HL-60 (cell line): ENCODE measurements at regions not wholly inside any gene's neighbourhood (a gene's known extent, or its start where the extent isn't known, plus 50 kb on each side); places are given as distances from the start of the nearest gene placed in this dataset.

Experiments
- DNase-seq, 2 experiments: peaks; one replicate each; pipeline ENCODE4 v3.0.0-alpha.2; 2010 to 2020; ENCODE audit warnings: low read depth in 1 of 2, low spot score in 1 of 2
- H3K27ac ChIP-seq: fragments of 250-450 bp; sonication (Bioruptor Pico); replicated peaks from 2 replicates; pipeline ENCODE4 v1.5.1; 2020; ENCODE audit warnings: mild to moderate bottlenecking, moderate library complexity
- H3K27me3 ChIP-seq: fragments of 250-450 bp; sonication (Bioruptor Pico); 2 replicates; pipeline ENCODE4 v1.5.1; 2021; ENCODE audit warnings: mild to moderate bottlenecking, moderate library complexity; ENCODE audit not compliant: insufficient read depth, poor library complexity, severe bottlenecking
- H3K4me3 ChIP-seq: replicated peaks from 2 replicates; pipeline ENCODE4 v1.5.1; 2011; ENCODE audit warnings: mild to moderate bottlenecking, control low read depth, low read length; ENCODE audit not compliant: insufficient read depth
- GABPA ChIP-seq: IDR thresholded peaks from 2 replicates; pipeline ENCODE4 v1.6.1; 2012; ENCODE audit warnings: low read depth
- POLR2AphosphoS5 ChIP-seq: IDR thresholded peaks from 2 replicates; pipeline ENCODE4 v1.6.1; 2012; ENCODE audit warnings: low read depth
- SPI1 ChIP-seq: IDR thresholded peaks from 2 replicates; pipeline ENCODE4 v1.6.1; 2012; ENCODE audit warnings: low read depth, mild to moderate bottlenecking, borderline replicate concordance
- TF ChIP-seq, protein P1 (sequence below): IDR thresholded peaks from 2 replicates; pipeline ENCODE4 v1.6.1; 2012; ENCODE audit warnings: low read depth; ENCODE audit not compliant: insufficient replicate concordance
- TF ChIP-seq, protein P2 (sequence below): IDR thresholded peaks from one replicate; pipeline ENCODE4 v1.5.1; 2011; ENCODE audit warnings: low read length, control low read depth, inconsistent platforms; ENCODE audit not compliant: insufficient read depth

DNA sequence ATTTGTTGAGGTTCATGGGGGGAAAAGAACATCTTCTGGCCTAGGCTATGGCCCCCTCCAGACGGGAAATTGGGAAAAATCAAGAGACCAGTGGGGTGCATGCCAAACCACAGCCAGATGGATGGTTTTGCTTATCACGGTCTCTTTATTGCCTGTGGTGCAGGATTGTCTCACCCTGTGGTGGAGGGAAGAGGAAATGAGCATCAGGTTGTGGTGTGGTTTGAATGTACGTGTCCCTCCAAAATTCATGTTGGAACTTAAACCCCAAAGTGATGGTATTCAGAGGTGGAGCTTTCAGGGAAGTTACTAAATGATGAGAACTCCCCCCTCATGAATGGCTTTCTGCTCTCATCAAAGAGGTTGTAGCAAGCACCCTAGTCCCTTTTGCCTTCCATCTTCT, 525.7 kb downstream of the NPHP4 start:
- no peaks in the 10 kb centered on the region for H3K27me3 ChIP-seq
- H3K4me3 ChIP-seq: no peak overlapping the region
- DNase-seq: no peak
- no peak overlapping the region for H3K27ac ChIP-seq
- TF ChIP-seq, protein P1, sequence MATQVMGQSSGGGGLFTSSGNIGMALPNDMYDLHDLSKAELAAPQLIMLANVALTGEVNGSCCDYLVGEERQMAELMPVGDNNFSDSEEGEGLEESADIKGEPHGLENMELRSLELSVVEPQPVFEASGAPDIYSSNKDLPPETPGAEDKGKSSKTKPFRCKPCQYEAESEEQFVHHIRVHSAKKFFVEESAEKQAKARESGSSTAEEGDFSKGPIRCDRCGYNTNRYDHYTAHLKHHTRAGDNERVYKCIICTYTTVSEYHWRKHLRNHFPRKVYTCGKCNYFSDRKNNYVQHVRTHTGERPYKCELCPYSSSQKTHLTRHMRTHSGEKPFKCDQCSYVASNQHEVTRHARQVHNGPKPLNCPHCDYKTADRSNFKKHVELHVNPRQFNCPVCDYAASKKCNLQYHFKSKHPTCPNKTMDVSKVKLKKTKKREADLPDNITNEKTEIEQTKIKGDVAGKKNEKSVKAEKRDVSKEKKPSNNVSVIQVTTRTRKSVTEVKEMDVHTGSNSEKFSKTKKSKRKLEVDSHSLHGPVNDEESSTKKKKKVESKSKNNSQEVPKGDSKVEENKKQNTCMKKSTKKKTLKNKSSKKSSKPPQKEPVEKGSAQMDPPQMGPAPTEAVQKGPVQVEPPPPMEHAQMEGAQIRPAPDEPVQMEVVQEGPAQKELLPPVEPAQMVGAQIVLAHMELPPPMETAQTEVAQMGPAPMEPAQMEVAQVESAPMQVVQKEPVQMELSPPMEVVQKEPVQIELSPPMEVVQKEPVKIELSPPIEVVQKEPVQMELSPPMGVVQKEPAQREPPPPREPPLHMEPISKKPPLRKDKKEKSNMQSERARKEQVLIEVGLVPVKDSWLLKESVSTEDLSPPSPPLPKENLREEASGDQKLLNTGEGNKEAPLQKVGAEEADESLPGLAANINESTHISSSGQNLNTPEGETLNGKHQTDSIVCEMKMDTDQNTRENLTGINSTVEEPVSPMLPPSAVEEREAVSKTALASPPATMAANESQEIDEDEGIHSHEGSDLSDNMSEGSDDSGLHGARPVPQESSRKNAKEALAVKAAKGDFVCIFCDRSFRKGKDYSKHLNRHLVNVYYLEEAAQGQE: no peak
- TF ChIP-seq POLR2AphosphoS5: no peak
- TF ChIP-seq SPI1: no peak
- TF ChIP-seq, protein P2, sequence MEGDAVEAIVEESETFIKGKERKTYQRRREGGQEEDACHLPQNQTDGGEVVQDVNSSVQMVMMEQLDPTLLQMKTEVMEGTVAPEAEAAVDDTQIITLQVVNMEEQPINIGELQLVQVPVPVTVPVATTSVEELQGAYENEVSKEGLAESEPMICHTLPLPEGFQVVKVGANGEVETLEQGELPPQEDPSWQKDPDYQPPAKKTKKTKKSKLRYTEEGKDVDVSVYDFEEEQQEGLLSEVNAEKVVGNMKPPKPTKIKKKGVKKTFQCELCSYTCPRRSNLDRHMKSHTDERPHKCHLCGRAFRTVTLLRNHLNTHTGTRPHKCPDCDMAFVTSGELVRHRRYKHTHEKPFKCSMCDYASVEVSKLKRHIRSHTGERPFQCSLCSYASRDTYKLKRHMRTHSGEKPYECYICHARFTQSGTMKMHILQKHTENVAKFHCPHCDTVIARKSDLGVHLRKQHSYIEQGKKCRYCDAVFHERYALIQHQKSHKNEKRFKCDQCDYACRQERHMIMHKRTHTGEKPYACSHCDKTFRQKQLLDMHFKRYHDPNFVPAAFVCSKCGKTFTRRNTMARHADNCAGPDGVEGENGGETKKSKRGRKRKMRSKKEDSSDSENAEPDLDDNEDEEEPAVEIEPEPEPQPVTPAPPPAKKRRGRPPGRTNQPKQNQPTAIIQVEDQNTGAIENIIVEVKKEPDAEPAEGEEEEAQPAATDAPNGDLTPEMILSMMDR: no peak
- TF ChIP-seq GABPA: no peak

DNA sequence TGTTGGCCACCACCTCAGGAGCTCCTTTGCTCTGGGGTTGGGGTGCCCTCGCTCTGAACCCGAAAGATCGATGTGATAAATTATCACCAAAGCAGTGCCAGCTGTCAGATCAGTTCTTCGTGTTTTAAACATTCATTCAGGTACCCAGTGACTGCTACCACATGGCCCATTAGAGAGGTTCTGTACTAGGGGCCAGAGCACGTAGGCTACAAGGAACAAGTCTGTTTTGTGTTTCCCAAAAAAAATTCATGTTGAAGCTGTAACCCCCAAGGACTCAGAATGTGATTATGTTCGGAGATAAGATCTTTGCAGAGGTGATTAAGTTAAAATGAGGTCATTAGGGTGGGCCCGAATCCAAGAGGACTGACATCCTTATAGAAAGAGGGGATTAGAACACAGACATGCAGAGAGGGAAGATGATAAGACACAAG, 526.9 kb downstream of the NPHP4 start:
- H3K4me3 ChIP-seq: no peak overlapping the region
- no peaks in the 10 kb centered on the region for H3K27me3 ChIP-seq
- DNase-seq: no peak
- no peak overlapping the region for H3K27ac ChIP-seq
- TF ChIP-seq POLR2AphosphoS5: no peak
- TF ChIP-seq, protein P2: no peak
- no peak for TF ChIP-seq SPI1
- TF ChIP-seq, protein P1: no peak
- TF ChIP-seq GABPA: no peak

DNA sequence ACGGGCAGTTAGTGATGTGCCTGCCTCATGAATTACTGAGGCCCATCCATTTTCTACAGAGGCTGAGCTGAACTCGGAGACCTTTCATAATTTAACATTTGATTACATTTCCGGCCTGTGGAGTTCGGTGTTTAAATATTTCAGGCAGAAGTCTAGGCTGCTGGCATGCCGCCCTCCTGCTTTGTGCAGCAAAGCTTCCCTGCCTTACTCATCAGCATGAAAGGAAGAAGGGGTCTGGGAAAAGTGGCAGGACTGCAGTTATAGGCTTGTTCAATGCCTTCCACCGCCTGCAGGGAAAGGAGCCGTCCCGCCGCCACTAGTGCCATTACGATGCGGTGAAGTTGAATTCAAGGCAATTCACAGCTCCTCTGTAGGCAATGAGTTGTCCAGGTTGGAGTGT, 527.9 kb downstream of the NPHP4 start:
- TF ChIP-seq GABPA (no peak), SPI1 (no peak), POLR2AphosphoS5 (no peak)
- TF ChIP-seq, protein P1: no peak
- TF ChIP-seq, protein P2: no peak
- DNase-seq: no peak
- Histone ChIP-seq H3K27me3 (no peaks in the 10 kb centered on the region), H3K27ac (no peak overlapping the region), H3K4me3 (no peak overlapping the region)
